ENCODE measurements at regions not wholly inside any gene's neighbourhood (a gene's known extent, or its start where the extent isn't known, plus 50 kb on each side); places are given as distances from the start of the nearest gene placed in this dataset.
"Not testable (repeated sequence)": the region's sequence is repeated elsewhere in the genome, so short reads cannot be mapped to it uniquely, and the experiment has no call there.

DNA sequence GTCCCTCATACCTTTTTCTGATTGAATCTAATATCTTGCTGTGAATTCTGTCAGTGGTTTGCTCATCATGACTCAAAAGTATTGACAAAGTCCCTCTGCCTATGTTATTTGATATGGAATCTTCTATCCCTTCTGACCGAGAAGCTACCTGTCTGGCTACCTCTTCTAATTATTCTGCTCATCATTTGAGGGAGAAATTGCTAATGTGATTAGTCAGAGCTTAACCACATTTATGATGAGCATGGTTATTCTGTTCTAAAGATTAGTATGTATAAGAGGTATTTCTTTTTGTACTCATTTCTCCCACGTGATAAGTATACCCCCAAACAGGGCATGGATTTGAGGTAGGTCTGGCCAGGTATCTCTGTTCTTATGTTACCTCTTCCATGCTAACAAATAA is 428.4 kb upstream of the KCNMB2 start:
- H3K27ac ChIP-seq = no peak overlapping the region
- TF ChIP-seq POLR2A (IDR thresholded peaks at IDR 0.05) = no peak
- TF ChIP-seq, protein P1, sequence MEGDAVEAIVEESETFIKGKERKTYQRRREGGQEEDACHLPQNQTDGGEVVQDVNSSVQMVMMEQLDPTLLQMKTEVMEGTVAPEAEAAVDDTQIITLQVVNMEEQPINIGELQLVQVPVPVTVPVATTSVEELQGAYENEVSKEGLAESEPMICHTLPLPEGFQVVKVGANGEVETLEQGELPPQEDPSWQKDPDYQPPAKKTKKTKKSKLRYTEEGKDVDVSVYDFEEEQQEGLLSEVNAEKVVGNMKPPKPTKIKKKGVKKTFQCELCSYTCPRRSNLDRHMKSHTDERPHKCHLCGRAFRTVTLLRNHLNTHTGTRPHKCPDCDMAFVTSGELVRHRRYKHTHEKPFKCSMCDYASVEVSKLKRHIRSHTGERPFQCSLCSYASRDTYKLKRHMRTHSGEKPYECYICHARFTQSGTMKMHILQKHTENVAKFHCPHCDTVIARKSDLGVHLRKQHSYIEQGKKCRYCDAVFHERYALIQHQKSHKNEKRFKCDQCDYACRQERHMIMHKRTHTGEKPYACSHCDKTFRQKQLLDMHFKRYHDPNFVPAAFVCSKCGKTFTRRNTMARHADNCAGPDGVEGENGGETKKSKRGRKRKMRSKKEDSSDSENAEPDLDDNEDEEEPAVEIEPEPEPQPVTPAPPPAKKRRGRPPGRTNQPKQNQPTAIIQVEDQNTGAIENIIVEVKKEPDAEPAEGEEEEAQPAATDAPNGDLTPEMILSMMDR (IDR thresholded peaks at IDR 0.05) = no peak
- no peaks in the 10 kb centered on the region for H3K9me3 ChIP-seq
- DNase-seq = no peak
- no peak overlapping the region for H3K4me3 ChIP-seq (replicated peaks in 1 of 3)
- no peaks in the 10 kb centered on the region for H3K36me3 ChIP-seq
- no peaks in the 10 kb centered on the region for H3K4me1 ChIP-seq
- intact Hi-C loops (cut with DNase I) = no loop called here
- WGBS, 2 donors = 87 to 97% methylated on average over 2 of the region's 2 CpGs
- H3K27me3 ChIP-seq = no peaks in the 10 kb centered on the region

DNA sequence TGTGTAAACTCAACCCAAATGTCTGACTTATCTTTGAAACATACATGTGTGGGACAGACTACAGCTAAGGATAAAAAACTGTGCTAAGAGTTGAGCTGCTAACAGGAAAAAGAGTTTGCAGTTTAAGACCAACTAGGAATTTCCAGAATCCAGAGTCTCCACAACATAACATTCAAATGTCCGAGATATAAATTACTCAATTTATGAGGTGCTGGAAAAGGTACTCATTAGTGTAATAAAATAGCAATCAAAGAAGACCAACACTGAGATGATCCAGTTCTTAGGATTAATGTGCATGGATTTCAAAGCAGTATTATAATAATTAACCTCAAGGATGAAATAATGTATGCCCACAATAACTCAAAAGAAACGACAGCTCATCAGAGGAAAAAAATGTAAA is 426.5 kb upstream of the KCNMB2 start:
- Histone ChIP-seq H3K27me3 (no peaks in the 10 kb centered on the region), H3K36me3 (no peaks in the 10 kb centered on the region), H3K9me3 (no peaks in the 10 kb centered on the region), H3K4me3 (replicated peaks in 1 of 3) (no peak overlapping the region), H3K4me1 (no peaks in the 10 kb centered on the region), H3K27ac (no peak overlapping the region)
- intact Hi-C loops (cut with DNase I) = no loop called here
- TF ChIP-seq POLR2A (IDR thresholded peaks at IDR 0.05) = no peak
- TF ChIP-seq, protein P1 (IDR thresholded peaks at IDR 0.05) = no peak
- no peak for DNase-seq
- 87 to 92% methylated on average over 2 of the region's 2 CpGs for WGBS, 2 donors

GRCh38 chr3:178112134-178112533 is 424.1 kb upstream of the KCNMB2 start:
- 93 to 96% methylated on average over 6 of the region's 6 CpGs for WGBS, 2 donors
- no peaks in the 10 kb centered on the region for H3K9me3 ChIP-seq
- no peaks in the 10 kb centered on the region for H3K36me3 ChIP-seq
- TF ChIP-seq, protein P1 (IDR thresholded peaks at IDR 0.05) = no peak
- no peak for TF ChIP-seq POLR2A (IDR thresholded peaks at IDR 0.05)
- intact Hi-C loops (cut with DNase I) = no loop called here
- no peaks in the 10 kb centered on the region for H3K27me3 ChIP-seq
- no peak for DNase-seq
- no peak overlapping the region for H3K27ac ChIP-seq
- no peaks in the 10 kb centered on the region for H3K4me1 ChIP-seq
- H3K4me3 ChIP-seq (replicated peaks in 1 of 3) = no peak overlapping the region

- H3K4me3 ChIP-seq (replicated peaks in 1 of 3); DNase-seq; H3K27me3 ChIP-seq; H3K27ac ChIP-seq; H3K36me3 ChIP-seq; H3K4me1 ChIP-seq; intact Hi-C loops (cut with DNase I); H3K9me3 ChIP-seq: not testable (repeated sequence)
- WGBS, 2 donors = 100% methylated on average over 1 of the region's 1 CpG
Observed at GRCh38 chr3:178112552-178112951, 423.7 kb upstream of the KCNMB2 start.

DNA sequence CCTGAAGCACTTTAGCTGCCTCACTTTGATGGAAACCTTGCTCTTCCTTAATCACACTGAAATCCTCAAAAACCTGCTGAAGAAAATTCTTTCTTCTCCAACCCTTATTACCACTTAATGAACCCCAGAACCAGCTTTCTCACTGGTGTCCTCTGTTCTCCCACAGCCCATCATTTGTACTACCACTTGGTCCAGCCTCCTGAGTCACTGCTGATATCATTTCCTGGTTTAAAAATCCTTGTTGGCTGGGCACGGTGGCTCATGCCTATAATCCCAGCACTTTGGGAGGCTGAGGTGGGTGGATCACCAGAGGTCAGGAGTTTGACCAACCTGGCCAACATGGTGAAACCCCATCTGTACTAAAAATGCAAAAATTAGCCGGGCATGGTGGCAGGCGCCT is 418.6 kb upstream of the KCNMB2 start:
- TF ChIP-seq POLR2A (IDR thresholded peaks at IDR 0.05) = no peak
- 95 to 98% methylated on average over 3 of the region's 3 CpGs for WGBS, 2 donors
- Histone ChIP-seq H3K4me1 (peaks cover 0 to 6% of the 10 kb centered on the region in 2 donors), H3K9me3 (no peaks in the 10 kb centered on the region), H3K27ac (no peak overlapping the region), H3K4me3 (replicated peaks in 1 of 3) (no peak overlapping the region), H3K36me3 (no peaks in the 10 kb centered on the region), H3K27me3 (no peaks in the 10 kb centered on the region)
- intact Hi-C loops (cut with DNase I) = no loop called here
- DNase-seq = no peak

GRCh38 chr3:178119608-178120295 is 416.5 kb upstream of the KCNMB2 start:
- H3K9me3 ChIP-seq; H3K36me3 ChIP-seq; H3K27me3 ChIP-seq; intact Hi-C loops (cut with DNase I); H3K4me1 ChIP-seq; H3K4me3 ChIP-seq (replicated peaks in 1 of 3): not testable (repeated sequence)
- peak in 1 of 2 donors; percentile 22 for DNase-seq
- WGBS, 2 donors = 74 to 92% methylated on average over 6 of the region's 6 CpGs
- H3K27ac ChIP-seq = peak overlapping the region in 1 of 3 donors; percentile 55

Measured in thyroid gland (tissue), 4 donors.